ENCODE measurements at regions not wholly inside any gene's neighbourhood (a gene's known extent, or its start where the extent isn't known, plus 50 kb on each side); places are given as distances from the start of the nearest gene placed in this dataset.

DNA sequence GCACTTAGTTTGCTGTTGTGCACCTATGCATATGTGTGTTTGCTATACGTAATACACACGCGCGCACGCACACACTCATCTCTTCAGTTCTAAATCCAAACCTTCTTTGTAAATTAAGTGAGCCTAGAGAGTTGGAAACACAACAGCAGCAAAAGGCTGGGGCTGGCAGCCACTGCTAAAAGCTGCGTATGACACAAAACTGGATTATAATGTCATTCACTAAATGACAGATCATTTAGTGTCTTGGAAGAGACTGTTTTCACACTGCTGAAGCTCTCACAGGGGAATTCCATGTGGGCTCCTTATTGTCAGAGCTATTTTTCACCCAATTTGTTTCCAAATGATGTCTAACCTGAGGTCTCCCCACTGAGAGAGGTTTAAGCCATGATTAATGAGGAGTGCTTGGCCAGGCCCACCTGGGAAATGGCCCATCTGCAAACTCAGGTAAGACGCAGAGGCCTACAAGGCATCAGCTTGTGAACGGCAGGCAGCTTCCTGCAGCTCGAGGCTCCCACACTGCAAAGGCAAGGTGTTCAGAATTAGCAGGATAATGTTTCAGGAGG, 94.2 kb downstream of the OLIG3 start:
- TF ChIP-seq EZH2 (IDR thresholded peaks at IDR 0.05) (no peak), POLR2AphosphoS5 (IDR thresholded peaks at IDR 0.05; ENCODE audit: borderline replicate concordance, low read depth, low read length) (no peak)
